Activated T-cell treated with anti-CD3 and anti-CD28 coated beads for 1 hour (primary cell): ENCODE measurements at regions not wholly inside any gene's neighbourhood (a gene's known extent, or its start where the extent isn't known, plus 50 kb on each side); places are given as distances from the start of the nearest gene placed in this dataset.
"Not testable (repeated sequence)": the region's sequence is repeated elsewhere in the genome, so short reads cannot be mapped to it uniquely, and the experiment has no call there.

ENCODE experiments used
- DNase-seq: peaks from one replicate; pipeline ENCODE4 v3.0.0-alpha.2; 2020; ENCODE audit warnings: low read depth

DNA sequence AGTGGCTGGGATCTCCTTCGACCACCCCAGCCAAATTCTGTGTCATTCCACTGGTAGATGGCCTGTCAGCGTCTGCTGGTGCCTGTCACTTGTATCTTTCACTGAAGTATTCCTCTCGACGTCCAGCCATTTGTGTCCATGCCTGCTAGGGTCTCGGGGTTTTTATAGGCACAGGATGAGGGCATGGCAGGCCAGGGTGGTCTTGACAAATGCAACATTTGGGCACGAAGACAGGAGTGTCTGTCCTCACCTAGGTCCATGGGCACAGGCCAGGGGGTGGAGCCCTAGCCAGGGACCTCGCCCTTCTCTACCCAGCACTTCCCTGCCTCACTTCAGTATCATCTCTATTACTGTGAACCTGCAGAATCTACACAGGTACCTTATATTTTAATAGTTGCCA lies 2223.9 kb upstream of the ACO1 start:
- no peak for DNase-seq

- DNase-seq: no peak
Measured at GRCh38 chr9:30172206-30172605, 2212.2 kb upstream of the ACO1 start.

GRCh38 chr9:30178610-30179009 lies 2205.8 kb upstream of the ACO1 start:
- DNase-seq: no peak

DNA sequence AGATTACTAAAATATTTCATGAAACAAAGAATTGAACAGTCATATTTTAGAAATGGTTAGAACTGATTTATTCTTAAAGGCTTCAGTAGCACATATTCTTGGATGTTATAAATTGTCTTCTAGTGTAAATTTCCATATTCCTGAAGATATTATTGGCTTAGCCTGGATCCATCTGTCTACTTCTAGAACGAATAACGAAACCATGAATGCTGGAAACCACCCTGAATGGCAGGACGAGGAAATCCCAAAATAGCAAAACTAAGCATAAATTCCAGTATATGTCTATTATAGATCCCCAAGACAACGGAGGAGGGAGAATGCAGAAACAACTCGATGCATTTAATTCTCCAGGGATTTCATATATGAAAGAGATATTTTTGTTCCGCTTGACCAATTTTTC lies 2191.0 kb upstream of the ACO1 start:
- no peak for DNase-seq

- no peak for DNase-seq
Measured at GRCh38 chr9:30196941-30197340, 2187.5 kb upstream of the ACO1 start.

DNA sequence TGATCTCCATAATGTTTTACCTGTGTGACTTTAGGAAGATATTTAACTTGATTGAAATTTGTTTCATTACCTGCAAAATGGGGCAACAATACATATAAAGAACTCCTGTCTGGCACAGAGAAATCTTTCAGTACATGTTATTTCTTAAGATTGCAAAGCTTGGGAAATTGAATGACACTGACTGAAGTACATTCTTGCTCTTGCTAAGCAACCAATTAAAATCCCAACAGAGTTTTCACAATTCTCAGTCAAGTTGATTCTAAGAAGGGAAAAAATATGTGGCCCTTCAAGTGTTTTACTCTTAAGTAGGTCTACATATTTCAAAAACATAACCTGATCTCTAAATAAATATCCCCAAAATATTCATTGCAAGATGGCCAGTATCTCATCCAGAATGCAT lies 2187.0 kb upstream of the ACO1 start:
- no peak for DNase-seq

DNA sequence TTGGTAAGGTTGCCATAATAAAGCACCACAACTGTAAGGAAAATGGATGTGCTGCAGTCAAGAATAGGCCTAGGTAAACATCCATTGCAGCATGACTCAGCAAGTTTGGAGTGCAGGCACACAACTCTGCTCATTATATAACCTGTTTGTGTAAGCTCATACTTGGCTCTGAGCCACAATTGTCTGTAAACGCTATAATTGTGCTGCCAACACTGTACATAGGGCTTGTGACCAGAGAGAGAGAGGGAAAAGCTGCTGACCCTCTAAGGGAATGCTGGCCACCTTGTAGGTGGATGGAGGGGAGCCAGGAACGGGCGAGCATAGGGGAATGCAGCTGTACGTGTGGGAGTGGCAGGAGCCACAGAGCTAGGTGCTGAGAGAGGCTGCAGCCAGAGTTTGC lies 2186.5 kb upstream of the ACO1 start:
- DNase-seq: no peak

DNA sequence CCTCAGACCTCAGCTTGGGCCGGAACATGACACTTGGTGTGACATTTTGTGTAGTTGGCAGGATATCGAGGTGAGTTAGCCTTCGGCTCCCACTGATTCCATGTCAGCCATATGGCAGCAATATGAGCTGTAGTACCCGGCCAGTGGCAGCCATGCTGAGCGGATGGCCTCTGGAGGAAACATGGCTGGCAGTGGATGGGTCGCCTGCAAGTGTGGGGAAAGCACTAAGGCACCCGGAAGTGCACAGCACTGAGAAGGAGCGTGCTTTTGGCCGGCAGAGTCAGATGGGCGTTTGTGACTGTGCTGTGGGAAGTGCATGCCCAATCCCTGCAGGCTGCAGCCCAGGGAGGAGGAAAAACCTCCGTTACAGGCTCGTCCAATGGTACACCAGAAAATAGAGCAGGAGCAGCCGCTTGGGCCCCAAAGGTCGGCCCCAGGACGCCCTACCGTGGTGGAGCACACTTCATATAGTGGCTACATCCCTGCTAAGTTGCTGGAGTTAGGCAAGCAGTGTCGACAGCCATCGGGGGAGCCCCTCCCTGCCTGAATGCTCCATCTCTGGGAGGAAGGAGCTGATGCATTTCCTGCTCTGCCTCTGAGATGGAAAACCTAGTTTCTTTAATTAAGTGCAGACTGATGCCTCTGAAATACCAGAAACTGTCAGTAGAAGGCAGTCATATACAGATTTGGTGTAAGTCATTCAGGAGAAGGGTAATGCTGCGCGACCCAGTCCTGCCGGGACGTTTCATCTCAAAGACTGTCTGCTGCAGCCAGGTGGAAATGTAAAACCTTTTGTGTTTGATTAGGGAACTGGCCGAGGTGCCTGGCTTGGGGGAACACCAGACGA lies 2185.8 kb upstream of the ACO1 start:
- DNase-seq: no peak

- no peak for DNase-seq
Measured at GRCh38 chr9:30201024-30201423, 2183.4 kb upstream of the ACO1 start.

GRCh38 chr9:30235068-30235467 lies 2149.4 kb upstream of the ACO1 start:
- DNase-seq: no peak

- DNase-seq: no peak
Measured at GRCh38 chr9:30235564-30235963, 2148.9 kb upstream of the ACO1 start.

GRCh38 chr9:30239878-30240277 lies 2144.6 kb upstream of the ACO1 start:
- no peak for DNase-seq

- no peak for DNase-seq
Measured at GRCh38 chr9:30243467-30243866, 2141.0 kb upstream of the ACO1 start.

GRCh38 chr9:30244877-30245276 lies 2139.6 kb upstream of the ACO1 start:
- no peak for DNase-seq

- DNase-seq: no peak
Measured at GRCh38 chr9:30250872-30251271, 2133.6 kb upstream of the ACO1 start.

DNA sequence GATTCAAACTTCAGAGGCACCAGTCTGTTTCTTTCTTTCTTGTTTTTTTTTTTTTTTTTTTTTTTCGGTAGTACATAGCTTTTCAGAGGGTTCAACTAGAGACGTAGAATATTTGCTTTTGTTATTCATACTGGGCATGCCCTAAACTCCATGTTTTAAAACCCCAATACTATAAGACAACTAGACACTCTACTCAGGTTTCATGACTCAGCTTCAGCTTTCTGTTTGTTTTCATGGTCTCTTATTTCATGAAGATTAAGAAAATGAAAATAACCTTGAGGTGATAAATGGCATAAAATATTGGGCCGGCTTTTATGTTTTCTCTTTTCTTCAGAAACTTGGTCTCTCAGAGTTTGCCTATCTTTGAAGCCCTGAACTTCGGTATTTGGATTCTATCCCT lies 2126.3 kb upstream of the ACO1 start:
- no peak for DNase-seq

DNA sequence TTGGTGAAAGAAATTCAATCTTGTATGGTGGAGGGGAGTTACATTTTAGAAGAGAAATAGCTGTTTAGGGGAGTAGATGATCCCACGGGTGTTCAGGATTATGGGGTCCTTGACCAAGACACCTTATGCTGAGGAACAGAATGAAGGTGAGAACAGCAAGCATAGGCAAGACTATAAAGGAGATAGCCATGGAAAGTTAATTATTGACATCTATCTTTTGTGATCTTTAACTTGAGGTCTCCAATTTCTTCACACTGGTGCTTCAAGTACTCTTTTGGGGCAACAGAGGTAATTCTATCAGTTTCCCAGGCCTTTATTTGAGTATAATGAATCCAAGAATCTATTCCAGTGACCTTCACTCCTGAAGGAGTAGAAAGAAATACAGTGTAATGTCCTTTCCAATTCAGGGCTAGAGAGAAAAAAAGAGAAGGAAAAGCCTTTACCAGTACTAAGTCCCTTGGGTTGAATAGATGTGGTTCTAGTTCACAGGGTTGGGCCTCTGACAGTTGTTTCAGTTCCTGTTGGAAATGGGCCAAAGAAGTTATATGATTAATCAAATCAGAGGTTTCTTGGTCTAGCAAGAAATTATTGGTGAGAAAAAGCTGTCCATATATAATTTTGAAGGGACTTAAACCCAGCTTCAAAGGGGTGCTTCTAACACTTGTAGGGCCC lies 2104.1 kb upstream of the ACO1 start:
- no peak for DNase-seq

DNA sequence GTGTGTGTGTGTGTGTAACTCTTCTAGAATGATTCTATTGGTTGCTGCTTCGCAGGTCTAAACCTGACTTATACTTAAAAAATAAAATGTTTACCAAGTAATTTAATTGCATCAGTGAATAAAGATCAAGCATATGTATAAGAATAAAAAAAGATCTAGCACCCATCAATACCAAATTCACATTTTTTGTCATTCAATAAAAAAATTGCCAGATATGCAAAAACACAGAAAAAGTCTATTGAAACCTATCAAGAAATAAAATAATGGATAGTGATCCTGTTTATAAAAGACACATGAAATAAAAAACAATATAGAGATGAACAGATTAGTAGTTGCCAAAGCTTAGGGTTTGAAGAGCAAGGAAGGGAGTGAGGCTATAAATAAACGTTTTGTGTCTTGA lies 2095.0 kb upstream of the ACO1 start:
- DNase-seq: no peak

DNA sequence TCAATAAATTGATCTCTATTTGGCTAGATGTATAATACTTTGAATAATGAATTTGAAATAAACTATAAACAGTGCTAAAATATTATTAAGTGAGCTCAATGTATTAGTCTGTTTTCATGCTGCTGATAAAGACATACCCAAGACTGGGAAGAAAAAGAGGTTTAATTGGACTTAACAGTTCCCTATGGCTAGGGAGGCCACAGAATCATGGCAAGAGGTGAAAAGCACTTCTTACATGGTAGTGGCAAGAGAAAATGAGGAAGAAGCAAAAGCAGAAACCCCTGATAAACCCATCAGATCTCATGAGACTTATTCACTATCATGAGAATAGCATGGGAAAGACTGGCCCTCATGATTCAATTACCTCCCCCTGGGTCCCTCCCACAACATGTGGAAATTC lies 2092.4 kb upstream of the ACO1 start:
- DNase-seq: not testable (repeated sequence)

- no peak for DNase-seq
Measured at GRCh38 chr9:30293231-30293630, 2091.2 kb upstream of the ACO1 start.

DNA sequence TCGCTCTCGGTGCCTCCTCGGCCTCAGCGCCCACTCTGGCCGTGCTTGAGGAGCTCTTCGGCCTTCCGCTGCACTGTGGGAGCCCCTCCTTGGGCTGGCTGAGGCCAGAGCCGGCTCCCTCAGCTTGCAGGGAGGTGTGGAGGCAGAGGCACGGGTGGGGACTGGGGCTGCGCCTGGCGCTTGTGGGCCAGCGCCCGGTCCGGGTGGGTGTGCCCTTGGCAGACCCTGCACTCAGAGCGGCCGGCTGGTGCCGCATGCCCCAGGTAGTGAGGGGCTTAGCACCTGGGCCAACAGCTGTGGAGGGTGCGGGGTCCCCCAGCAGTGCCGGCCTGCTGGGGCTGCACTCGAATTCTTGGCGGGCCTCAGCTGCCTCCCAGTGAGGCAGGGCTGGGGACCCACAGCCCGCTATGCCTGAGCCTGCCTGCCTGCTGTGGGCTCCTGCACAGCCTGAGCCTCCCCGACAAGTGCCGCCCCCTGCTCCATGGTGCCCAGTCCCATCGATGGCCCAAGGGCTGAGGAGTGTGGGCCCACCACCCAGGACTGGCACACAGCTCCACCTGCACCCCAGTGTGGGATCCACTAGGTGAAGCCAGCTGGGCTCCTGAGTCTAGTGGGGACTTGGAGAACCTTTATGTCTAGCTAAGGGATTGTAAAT lies 2085.2 kb upstream of the ACO1 start:
- no peak for DNase-seq

DNA sequence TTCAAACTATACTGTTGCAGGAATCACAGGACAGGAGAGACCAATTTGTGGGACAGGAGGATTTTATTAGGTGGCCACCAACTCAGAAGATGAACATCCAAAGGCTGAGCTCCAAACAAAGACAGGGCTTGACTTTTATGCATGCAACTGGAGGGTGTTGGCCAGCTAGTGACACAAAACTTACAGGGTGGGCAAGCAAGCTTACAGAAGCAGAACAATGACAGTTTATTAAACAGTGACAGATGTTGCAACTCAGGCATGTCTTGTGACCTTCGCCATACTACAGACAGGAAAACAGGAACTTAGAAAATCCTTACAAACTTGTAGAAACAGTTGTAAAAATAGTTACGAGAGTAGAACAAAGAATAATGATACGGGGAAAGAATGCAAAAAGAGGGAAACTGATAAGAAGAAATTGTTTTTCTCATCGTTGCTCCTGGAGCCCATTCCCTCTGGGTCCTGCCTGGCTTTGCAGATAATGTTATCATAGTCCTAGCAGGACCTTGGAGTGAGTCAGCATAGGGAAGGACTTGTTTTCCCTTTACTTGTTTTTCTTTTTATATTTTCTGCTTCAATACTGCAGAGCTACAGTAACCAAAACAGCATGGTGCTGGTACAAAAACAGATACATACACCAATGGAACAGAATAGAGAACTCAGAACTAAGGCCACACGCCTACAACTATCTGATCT lies 2083.0 kb upstream of the ACO1 start:
- no peak for DNase-seq

DNA sequence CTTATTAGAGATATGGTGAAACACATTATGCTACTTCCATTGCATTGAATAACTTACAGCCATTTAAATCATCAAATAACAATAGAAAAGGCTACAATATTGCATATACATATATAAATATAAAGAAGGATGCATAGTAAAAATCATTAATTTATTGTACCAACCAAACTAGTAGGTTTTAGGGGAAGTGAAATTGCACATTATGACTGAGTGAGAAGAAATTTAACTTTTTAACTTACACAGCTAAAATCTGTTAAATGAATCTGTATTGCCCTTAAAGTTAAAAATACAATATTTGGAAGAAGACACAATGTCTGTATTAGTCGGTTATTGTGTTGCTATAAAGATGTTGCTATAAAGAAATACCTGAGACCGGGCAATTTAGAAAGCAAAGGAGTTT lies 2073.7 kb upstream of the ACO1 start:
- DNase-seq: no peak
